ENCODE measurements at regions not wholly inside any gene's neighbourhood (a gene's known extent, or its start where the extent isn't known, plus 50 kb on each side); places are given as distances from the start of the nearest gene placed in this dataset.

DNA sequence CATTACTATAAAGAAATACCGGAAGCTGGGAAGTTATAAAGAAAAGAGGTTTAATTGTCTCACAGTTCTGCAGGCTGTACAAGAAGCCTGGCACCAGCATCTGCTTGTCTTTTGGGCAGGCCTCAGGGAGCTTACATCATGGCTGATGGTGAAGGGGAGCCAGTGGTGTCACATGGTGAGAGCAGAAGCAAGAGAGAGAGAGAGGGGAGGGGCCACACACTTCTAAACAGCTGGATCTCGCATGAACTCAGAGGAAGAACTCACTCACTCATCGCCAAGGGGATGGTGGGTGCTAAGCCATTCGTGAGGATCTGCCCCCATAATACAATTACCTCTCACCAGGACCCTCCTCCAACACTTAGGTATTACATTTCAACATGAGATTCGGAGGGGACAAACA lies 51.8 kb upstream of the ANKRD34C start:
- Mint-ChIP-seq H3K27me3 (ENCODE audit: low read depth, unreplicated experiment) (peaks cover 7% of the 10 kb centered on the region), H3K36me3 (ENCODE audit: low read depth, unreplicated experiment) (no peaks in the 10 kb centered on the region), H3K9me3 (ENCODE audit: unreplicated experiment) (peaks cover 13% of the 10 kb centered on the region), H3K4me1 (ENCODE audit: low read depth, unreplicated experiment) (no peaks in the 10 kb centered on the region), H3K27ac (ENCODE audit: unreplicated experiment) (no peak overlapping the region), H3K4me3 (ENCODE audit: unreplicated experiment) (no peak overlapping the region)
- Histone ChIP-seq H3K36me3 (ENCODE audit: insufficient read depth, low read length) (no peaks in the 10 kb centered on the region), H3K27ac (ENCODE audit: low read depth, low read length) (no peak overlapping the region), H3K9ac (ENCODE audit: low read length) (no peak overlapping the region), H3K4me3 (ENCODE audit: insufficient read depth, low read depth, low read length) (no peak overlapping the region), H3K27me3 (ENCODE audit: insufficient read depth, low read length) (no peaks in the 10 kb centered on the region), H3K9me3 (ENCODE audit: insufficient read depth, low read depth, low read length) (no peaks in the 10 kb centered on the region), H2AFZ (ENCODE audit: low read depth, low read length) (no peak overlapping the region), H4K20me1 (ENCODE audit: insufficient read depth, low read length) (no peaks in the 10 kb centered on the region), H3K4me2 (ENCODE audit: low read length) (no peak overlapping the region), H3K4me1 (ENCODE audit: insufficient read depth, low read length) (no peaks in the 10 kb centered on the region), H3K79me2 (ENCODE audit: insufficient read depth, low read length) (no peaks in the 10 kb centered on the region)
- TF ChIP-seq, protein P1, sequence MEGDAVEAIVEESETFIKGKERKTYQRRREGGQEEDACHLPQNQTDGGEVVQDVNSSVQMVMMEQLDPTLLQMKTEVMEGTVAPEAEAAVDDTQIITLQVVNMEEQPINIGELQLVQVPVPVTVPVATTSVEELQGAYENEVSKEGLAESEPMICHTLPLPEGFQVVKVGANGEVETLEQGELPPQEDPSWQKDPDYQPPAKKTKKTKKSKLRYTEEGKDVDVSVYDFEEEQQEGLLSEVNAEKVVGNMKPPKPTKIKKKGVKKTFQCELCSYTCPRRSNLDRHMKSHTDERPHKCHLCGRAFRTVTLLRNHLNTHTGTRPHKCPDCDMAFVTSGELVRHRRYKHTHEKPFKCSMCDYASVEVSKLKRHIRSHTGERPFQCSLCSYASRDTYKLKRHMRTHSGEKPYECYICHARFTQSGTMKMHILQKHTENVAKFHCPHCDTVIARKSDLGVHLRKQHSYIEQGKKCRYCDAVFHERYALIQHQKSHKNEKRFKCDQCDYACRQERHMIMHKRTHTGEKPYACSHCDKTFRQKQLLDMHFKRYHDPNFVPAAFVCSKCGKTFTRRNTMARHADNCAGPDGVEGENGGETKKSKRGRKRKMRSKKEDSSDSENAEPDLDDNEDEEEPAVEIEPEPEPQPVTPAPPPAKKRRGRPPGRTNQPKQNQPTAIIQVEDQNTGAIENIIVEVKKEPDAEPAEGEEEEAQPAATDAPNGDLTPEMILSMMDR (IDR thresholded peaks at IDR 0.05; ENCODE audit: insufficient read depth, low read depth, low read length): no peak
- no peak for TF ChIP-seq EZH2 (IDR thresholded peaks at IDR 0.05; ENCODE audit: insufficient read depth, low read length)
- FAIRE-seq (no peak), DNase-seq (ENCODE audit: low read depth) (no peak)

DNA sequence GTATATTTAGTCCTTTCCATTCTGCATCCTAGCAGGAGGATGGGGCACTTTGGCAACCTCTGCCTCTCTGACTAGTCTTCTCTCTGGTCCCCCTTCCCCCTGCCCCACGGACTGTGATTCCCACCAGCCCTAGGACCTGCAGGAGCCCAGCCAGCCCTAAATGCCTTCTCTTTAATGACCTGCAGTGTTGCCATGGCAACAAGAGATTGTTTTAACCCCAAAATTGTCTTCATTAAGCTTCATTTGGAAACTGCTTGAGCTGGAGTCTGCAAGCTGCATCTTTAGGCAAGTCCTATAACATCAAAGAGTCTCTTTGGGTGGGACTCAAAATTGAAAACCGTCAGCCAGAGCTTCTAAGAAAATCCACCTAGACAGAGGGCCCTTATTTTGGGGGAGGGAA lies 59.7 kb upstream of the ANKRD34C start:
- no peak for TF ChIP-seq EZH2 (IDR thresholded peaks at IDR 0.05; ENCODE audit: insufficient read depth, low read length)
- TF ChIP-seq, protein P1 (IDR thresholded peaks at IDR 0.05; ENCODE audit: insufficient read depth, low read depth, low read length): no peak
- DNase-seq (ENCODE audit: low read depth): no peak
- no peak overlapping the region for H3K4me2 ChIP-seq (ENCODE audit: low read length)
- H3K27ac Mint-ChIP-seq (ENCODE audit: unreplicated experiment): no peak overlapping the region
- no peaks in the 10 kb centered on the region for H3K9me3 ChIP-seq (ENCODE audit: insufficient read depth, low read depth, low read length)
- H3K36me3 ChIP-seq (ENCODE audit: insufficient read depth, low read length): no peaks in the 10 kb centered on the region
- H3K79me2 ChIP-seq (ENCODE audit: insufficient read depth, low read length): no peaks in the 10 kb centered on the region
- no peaks in the 10 kb centered on the region for H4K20me1 ChIP-seq (ENCODE audit: insufficient read depth, low read length)
- H3K4me3 Mint-ChIP-seq (ENCODE audit: unreplicated experiment): no peak overlapping the region
- no peak overlapping the region for H2AFZ ChIP-seq (ENCODE audit: low read depth, low read length)
- no peaks in the 10 kb centered on the region for H3K4me1 Mint-ChIP-seq (ENCODE audit: low read depth, unreplicated experiment)
- peaks cover 3% of the 10 kb centered on the region for H3K9me3 Mint-ChIP-seq (ENCODE audit: unreplicated experiment)
- no peaks in the 10 kb centered on the region for H3K4me1 ChIP-seq (ENCODE audit: insufficient read depth, low read length)
- no peak overlapping the region for H3K9ac ChIP-seq (ENCODE audit: low read length)
- H3K27me3 ChIP-seq (ENCODE audit: insufficient read depth, low read length): no peaks in the 10 kb centered on the region
- no peak for FAIRE-seq
- H3K4me3 ChIP-seq (ENCODE audit: insufficient read depth, low read depth, low read length): no peak overlapping the region
- H3K27ac ChIP-seq (ENCODE audit: low read depth, low read length): no peak overlapping the region
- H3K36me3 Mint-ChIP-seq (ENCODE audit: low read depth, unreplicated experiment): no peaks in the 10 kb centered on the region
- H3K27me3 Mint-ChIP-seq (ENCODE audit: low read depth, unreplicated experiment): peaks cover 32% of the 10 kb centered on the region

DNA sequence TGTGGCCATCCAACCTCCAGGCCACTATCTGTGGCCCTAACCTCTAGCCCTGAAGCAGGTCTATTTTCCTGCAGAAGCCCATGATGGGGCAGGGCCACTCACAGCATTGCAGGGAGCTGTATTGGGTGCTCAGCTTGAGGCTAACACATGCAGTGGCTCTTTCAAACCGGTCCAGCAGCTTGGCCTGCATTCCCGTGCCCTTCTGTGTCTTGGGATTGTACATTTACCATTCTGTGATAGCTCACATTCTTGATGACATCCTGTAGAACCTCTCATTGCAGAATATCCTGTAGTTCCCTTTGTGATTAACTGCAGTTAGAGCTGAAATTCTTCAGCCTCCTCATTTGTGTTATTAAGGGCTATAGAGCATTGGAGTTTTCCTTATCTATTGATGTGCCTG lies 60.8 kb upstream of the ANKRD34C start:
- no peak for TF ChIP-seq EZH2 (IDR thresholded peaks at IDR 0.05; ENCODE audit: insufficient read depth, low read length)
- TF ChIP-seq, protein P1 (IDR thresholded peaks at IDR 0.05; ENCODE audit: insufficient read depth, low read depth, low read length): no peak
- Mint-ChIP-seq H3K4me1 (ENCODE audit: low read depth, unreplicated experiment) (no peaks in the 10 kb centered on the region), H3K36me3 (ENCODE audit: low read depth, unreplicated experiment) (no peaks in the 10 kb centered on the region), H3K27me3 (ENCODE audit: low read depth, unreplicated experiment) (peaks cover 34% of the 10 kb centered on the region), H3K9me3 (ENCODE audit: unreplicated experiment) (no peaks in the 10 kb centered on the region), H3K27ac (ENCODE audit: unreplicated experiment) (no peak overlapping the region), H3K4me3 (ENCODE audit: unreplicated experiment) (no peak overlapping the region)
- H3K4me2 ChIP-seq (ENCODE audit: low read length): no peak overlapping the region
- no peaks in the 10 kb centered on the region for H3K79me2 ChIP-seq (ENCODE audit: insufficient read depth, low read length)
- no peaks in the 10 kb centered on the region for H4K20me1 ChIP-seq (ENCODE audit: insufficient read depth, low read length)
- FAIRE-seq (no peak), DNase-seq (ENCODE audit: low read depth) (no peak)
- no peak overlapping the region for H2AFZ ChIP-seq (ENCODE audit: low read depth, low read length)
- no peaks in the 10 kb centered on the region for H3K9me3 ChIP-seq (ENCODE audit: insufficient read depth, low read depth, low read length)
- H3K4me1 ChIP-seq (ENCODE audit: insufficient read depth, low read length): no peaks in the 10 kb centered on the region
- no peak overlapping the region for H3K9ac ChIP-seq (ENCODE audit: low read length)
- no peaks in the 10 kb centered on the region for H3K27me3 ChIP-seq (ENCODE audit: insufficient read depth, low read length)
- H3K4me3 ChIP-seq (ENCODE audit: insufficient read depth, low read depth, low read length): no peak overlapping the region
- H3K36me3 ChIP-seq (ENCODE audit: insufficient read depth, low read length): no peaks in the 10 kb centered on the region
- no peak overlapping the region for H3K27ac ChIP-seq (ENCODE audit: low read depth, low read length)

Data from astrocyte (in vitro differentiated cells and primary cell).